Fibroblast of pulmonary artery (primary cell): ENCODE measurements at regions not wholly inside any gene's neighbourhood (a gene's known extent, or its start where the extent isn't known, plus 50 kb on each side); places are given as distances from the start of the nearest gene placed in this dataset.
"Not testable (repeated sequence)": the region's sequence is repeated elsewhere in the genome, so short reads cannot be mapped to it uniquely, and the experiment has no call there.

Experiments
- DNase-seq: peaks from one replicate; pipeline ENCODE4 v3.0.0-alpha.2; 2010; ENCODE audit warnings: low read depth
- H3K4me3 ChIP-seq: replicated peaks from 2 replicates; pipeline ENCODE4 v1.5.1; 2011; ENCODE audit warnings: low read depth, mild to moderate bottlenecking, control low read depth, low read length, moderate library complexity
- CTCF ChIP-seq: IDR thresholded peaks from 2 replicates; pipeline ENCODE4 v1.5.1; 2011; ENCODE audit warnings: mild to moderate bottlenecking, control low read depth, low read length, inconsistent platforms; ENCODE audit errors: missing control alignments

DNA sequence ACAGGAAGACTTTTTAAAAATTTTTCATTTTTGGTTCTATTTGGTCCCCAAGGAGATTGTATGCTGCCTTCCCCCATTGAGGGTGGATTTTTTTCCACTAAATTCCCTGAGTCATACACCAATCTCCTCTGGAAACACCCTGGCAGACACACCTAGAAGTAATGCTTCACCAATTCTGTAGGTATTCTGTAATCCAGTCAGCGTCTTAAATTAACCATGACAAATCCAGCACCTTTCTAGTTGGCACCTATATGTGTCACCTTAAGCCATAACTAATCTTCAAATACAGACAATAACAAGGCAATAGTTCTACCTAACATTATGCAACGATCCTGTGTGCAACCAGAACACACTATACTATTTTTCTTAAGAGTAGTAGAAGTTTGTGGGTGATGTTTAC, 459.1 kb upstream of the NDN start:
- TF ChIP-seq CTCF, result no peak
- no peak for DNase-seq
- H3K4me3 ChIP-seq, result no peak overlapping the region

GRCh38 chr15:24150542-24150941, 463.4 kb upstream of the NDN start:
- no peak for DNase-seq
- TF ChIP-seq CTCF, result no peak
- H3K4me3 ChIP-seq, result no peak overlapping the region

- not testable (repeated sequence) for DNase-seq, H3K4me3 ChIP-seq
Observed at GRCh38 chr15:24158306-24158705, 471.2 kb upstream of the NDN start.

DNA sequence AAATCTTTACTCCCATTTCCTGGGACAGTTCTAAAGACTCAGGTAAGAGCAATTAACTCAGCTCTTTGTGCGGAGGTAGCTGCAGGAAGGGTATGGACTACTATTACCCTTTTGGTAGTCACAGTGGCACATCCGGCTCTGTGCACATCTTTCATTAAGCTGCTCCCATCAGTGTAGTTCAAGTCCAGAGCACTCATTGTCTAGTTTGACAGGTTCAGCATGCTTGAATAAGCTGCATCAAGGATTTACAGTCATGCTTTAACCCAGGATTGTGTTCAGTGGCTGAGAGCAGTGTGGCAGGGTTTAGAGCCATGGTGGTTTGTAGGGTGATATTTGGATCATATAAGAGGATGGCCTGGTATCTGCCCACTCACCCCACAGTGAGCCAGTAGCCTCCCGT, 478.4 kb upstream of the NDN start:
- H3K4me3 ChIP-seq, DNase-seq: not testable (repeated sequence)

DNA sequence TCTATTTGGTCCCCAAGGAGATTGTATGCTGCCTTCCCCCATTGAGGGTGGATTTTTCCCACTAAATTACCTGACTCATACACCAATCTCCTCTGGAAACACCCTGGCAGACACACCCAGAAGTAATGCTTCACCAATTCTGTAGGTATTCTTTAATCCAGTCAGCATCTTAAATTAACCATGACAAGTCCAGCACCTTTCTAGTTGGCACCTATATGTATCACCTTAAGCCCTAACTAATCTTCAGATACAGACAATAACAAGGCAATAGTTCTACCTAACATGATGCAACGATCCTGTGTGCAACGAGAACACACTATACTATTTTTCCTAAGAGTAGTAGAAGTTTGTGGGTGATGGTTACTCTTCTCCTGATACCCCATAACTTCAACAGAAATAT, 473.3 kb upstream of the NPAP1 start:
- not testable (repeated sequence) for DNase-seq

GRCh38 chr15:24211742-24212476, 463.7 kb upstream of the NPAP1 start:
- not testable (repeated sequence) for DNase-seq, H3K4me3 ChIP-seq

More for the DNA sequence above, 473.3 kb upstream of the NPAP1 start:
- not testable (repeated sequence) for H3K4me3 ChIP-seq

- H3K4me3 ChIP-seq, result no peak overlapping the region
- no peak for TF ChIP-seq CTCF
- no peak for DNase-seq
Observed at GRCh38 chr15:24223739-24224138, 451.8 kb upstream of the NPAP1 start.

DNA sequence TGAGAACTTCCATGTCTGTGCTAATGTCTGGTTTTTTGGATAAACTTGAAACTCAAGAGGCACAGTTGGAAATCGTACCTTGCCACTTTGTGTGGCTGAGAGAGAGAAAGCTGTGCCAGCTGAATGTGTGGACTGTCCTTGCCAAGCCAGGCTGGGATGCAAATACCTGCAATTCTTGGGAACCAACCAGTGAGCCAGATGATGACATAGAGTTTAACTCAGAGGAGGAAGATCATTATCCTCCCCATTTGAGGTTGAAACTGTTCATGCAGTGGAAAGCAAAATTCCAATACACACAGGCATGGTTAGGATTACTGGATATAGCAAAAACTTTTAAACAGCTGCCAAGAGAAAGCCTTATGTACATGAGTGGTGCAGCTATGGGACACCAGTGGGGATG, 451.4 kb upstream of the NPAP1 start:
- no peak overlapping the region for H3K4me3 ChIP-seq
- no peak for DNase-seq
- TF ChIP-seq CTCF, result no peak

GRCh38 chr15:24228922-24229321, 446.7 kb upstream of the NPAP1 start:
- DNase-seq, H3K4me3 ChIP-seq: not testable (repeated sequence)

DNA sequence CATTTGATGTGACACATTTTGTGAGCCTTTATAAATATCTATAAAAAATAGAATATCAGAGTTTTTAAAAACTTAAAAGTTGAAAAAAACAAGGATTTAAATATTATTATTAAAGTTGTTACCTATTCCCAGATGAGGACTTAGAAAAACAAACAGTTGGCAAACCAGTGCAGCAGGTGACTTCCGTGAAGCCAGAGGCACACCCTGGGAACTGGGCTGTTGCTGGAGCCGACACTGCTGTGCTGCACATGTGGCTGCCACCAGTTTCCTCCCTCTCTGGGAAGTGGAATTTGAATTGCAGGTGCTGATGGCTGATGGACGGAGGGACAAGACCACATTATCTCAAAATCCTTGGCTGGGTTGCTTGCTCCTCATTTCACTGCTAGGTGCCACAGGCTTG, 442.4 kb upstream of the NPAP1 start:
- not testable (repeated sequence) for DNase-seq, H3K4me3 ChIP-seq

DNA sequence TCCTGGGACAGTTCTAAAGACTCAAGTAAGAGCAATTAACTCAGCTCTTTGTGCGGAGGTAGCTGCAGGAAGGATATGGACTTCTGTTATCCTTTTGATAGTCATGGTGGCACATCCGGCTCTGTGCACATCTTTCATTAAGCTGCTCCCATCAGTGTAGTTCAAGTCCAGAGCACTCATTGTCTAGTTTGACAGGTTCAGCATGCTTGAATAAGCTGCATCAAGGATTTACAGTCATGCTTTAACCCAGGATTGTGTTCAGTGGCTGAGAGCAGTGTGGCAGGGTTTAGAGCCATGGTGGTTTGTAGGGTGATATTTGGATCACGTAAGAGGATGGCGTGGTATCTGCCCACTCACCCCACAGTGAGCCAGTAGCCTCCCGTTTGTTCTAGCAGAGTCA, 435.0 kb upstream of the NPAP1 start:
- not testable (repeated sequence) for DNase-seq, H3K4me3 ChIP-seq

- not testable (repeated sequence) for DNase-seq, H3K4me3 ChIP-seq
Observed at GRCh38 chr15:24259106-24259505, 416.5 kb upstream of the NPAP1 start.

DNA sequence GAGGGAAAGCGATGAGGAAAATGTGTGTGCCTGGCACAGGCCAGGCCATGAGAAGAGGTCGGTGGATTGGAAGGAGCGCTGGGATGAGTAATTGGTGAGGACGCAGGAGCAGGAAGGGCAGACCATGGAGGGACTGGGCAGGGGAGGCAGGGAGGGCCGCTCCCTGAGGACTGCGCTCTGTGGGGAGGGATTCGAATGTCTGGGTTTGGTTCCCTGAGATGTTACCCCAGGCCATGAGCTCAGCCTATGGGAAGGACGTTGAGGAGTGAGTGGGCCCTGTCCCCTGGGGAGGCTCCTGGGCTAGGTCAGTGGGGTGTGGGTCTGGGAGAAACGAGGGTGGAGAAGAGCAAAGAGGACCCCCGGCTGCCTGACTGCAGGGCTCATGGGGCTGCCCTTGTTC, 415.2 kb upstream of the NPAP1 start:
- not testable (repeated sequence) for DNase-seq, H3K4me3 ChIP-seq

GRCh38 chr15:24260854-24261253, 414.7 kb upstream of the NPAP1 start:
- H3K4me3 ChIP-seq, DNase-seq: not testable (repeated sequence)
